HEK293T (cell line): ENCODE measurements at regions not wholly inside any gene's neighbourhood (a gene's known extent, or its start where the extent isn't known, plus 50 kb on each side); places are given as distances from the start of the nearest gene placed in this dataset.

ENCODE experiments used
- BHLHE40 ChIP-seq: fragments of 450-650 bp; IDR thresholded peaks from 2 replicates; pipeline ENCODE4 v1.6.1; 2016; ENCODE audit warnings: mild to moderate bottlenecking, moderate library complexity, borderline replicate concordance
- ELF4 ChIP-seq: fragments of 450-650 bp; IDR thresholded peaks from 2 replicates; pipeline ENCODE4 v1.6.1; 2017; ENCODE audit warnings: antibody characterized with exemption
- FOXA1 ChIP-seq: fragments of 450-650 bp; IDR thresholded peaks from 2 replicates; pipeline ENCODE4 v1.6.1; 2016; ENCODE audit warnings: mild to moderate bottlenecking
- FOXK2 ChIP-seq: fragments of 450-650 bp; IDR thresholded peaks from 2 replicates; pipeline ENCODE4 v1.6.1; 2016; ENCODE audit warnings: mild to moderate bottlenecking
- FOXM1 ChIP-seq: fragments of 450-650 bp; IDR thresholded peaks from 2 replicates; pipeline ENCODE4 v1.6.1; 2017; ENCODE audit warnings: mild to moderate bottlenecking, borderline replicate concordance
- HDGF ChIP-seq: fragments of 450-650 bp; IDR thresholded peaks from 2 replicates; pipeline ENCODE4 v1.6.1; 2017; ENCODE audit warnings: antibody characterized with exemption, borderline replicate concordance
- L3MBTL2 ChIP-seq: fragments of 450-650 bp; conservative IDR thresholded peaks from 2 replicates; pipeline ENCODE4 v1.6.1; 2016; ENCODE audit warnings: mild to moderate bottlenecking
- NFRKB ChIP-seq: fragments of 450-650 bp; IDR thresholded peaks from 2 replicates; pipeline ENCODE4 v1.6.1; 2016; ENCODE audit warnings: mild to moderate bottlenecking, moderate library complexity
- SP1 ChIP-seq: fragments of 450-650 bp; IDR thresholded peaks from 2 replicates; pipeline ENCODE4 v1.6.1; 2017
- SUZ12 ChIP-seq: fragments of 450-650 bp; IDR thresholded peaks from 2 replicates; pipeline ENCODE4 v1.6.1; 2016; ENCODE audit warnings: mild to moderate bottlenecking
- TARDBP ChIP-seq: fragments of 450-650 bp; IDR thresholded peaks from 2 replicates; pipeline ENCODE4 v1.6.1; 2016
- ZNF384 ChIP-seq: fragments of 450-650 bp; IDR thresholded peaks from 2 replicates; pipeline ENCODE4 v1.6.1; 2016

GRCh38 chr1:80533093-80533492, 1267.6 kb upstream of the ADGRL2 start:
- TF ChIP-seq BHLHE40 (no peak), SP1 (no peak), FOXK2 (no peak), FOXM1 (no peak), TARDBP (no peak), HDGF (no peak), L3MBTL2 (no peak), NFRKB (no peak), FOXA1 (no peak), SUZ12 (no peak), ELF4 (no peak), ZNF384 (no peak)
